LNCaP clone FGC (cell line): ENCODE measurements at regions not wholly inside any gene's neighbourhood (a gene's known extent, or its start where the extent isn't known, plus 50 kb on each side); places are given as distances from the start of the nearest gene placed in this dataset.

Source experiments
- DNase-seq: peaks from one replicate; pipeline ENCODE4 v3.0.0-alpha.2; 2011; ENCODE audit warnings: low read depth
- H3K4me3 ChIP-seq: 2 replicates; pipeline ENCODE4 v1.5.1; 2011; ENCODE audit warnings: mild to moderate bottlenecking, low read depth, low read length, control low read depth
- CTCF ChIP-seq: IDR thresholded peaks from 2 replicates; pipeline ENCODE4 v1.5.1; 2012; ENCODE audit warnings: mild to moderate bottlenecking; ENCODE audit not compliant: control insufficient read depth, insufficient read depth; ENCODE audit errors: extremely low read depth

- TF ChIP-seq CTCF: no peak
- H3K4me3 ChIP-seq: no peak overlapping the region
Measured at GRCh38 chr22:19574247-19574646, 50.0 kb upstream of the CLDN5 start.

DNA sequence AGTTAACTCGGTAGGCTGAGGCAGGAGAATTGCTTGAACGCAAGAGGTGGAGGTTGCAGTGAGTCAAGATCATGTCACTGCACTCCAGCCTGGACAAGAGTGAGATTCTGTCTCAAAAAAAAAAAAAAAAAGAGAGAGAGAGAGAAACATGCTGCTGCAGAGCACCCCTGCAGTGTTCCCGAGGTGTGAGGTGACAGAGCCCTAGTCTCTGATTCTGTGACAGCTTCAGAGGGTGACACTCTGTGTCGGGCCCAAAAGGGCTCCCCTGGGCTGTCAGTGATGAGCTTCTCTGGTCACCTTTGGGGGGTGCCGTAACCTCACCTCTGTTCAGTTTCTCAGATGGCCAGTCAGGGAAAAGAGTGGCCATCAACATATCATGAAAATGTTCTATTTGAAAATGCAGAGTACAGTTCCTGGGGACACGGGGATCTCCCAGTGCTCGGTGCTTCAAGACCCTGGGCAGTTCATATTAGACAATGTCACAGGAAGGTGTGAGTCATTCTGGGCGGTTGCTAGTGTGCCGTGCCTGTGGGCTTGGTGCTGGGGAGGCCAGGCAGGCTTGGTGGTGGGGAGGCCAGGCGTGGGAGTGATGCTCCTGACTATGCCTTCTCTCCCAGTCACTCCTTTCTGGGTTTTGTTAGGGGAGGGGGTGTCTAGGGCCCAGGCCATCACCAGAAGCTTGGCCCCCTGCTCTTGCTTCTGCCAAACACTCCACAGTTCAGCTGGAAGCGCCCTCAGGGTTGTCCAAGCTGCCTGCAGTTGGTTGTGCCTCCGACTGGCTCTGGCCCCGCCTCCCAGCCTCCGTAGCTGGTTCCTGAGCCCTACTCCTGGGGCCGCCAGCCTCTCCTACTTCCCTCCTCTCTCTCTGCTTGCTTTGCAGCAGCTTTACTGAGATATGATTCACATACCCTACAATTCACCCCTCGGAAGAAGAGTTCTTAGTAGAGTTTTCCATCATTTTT, 52.5 kb upstream of the CLDN5 start:
- H3K4me3 ChIP-seq: no peak overlapping the region
- no peak for DNase-seq
- no peak for TF ChIP-seq CTCF

More at GRCh38 chr22:19574247-19574646, 50.0 kb upstream of the CLDN5 start:
- no peak for DNase-seq

GRCh38 chr22:19577422-19577966, 53.3 kb upstream of the CLDN5 start:
- no peak for DNase-seq
- no peak for TF ChIP-seq CTCF
- no peak overlapping the region for H3K4me3 ChIP-seq

- no peak overlapping the region for H3K4me3 ChIP-seq
- no peak for DNase-seq
- no peak for TF ChIP-seq CTCF
Measured at GRCh38 chr22:19578180-19579004, 54.2 kb upstream of the CLDN5 start.

GRCh38 chr22:19579115-19579811, 55.1 kb upstream of the CLDN5 start:
- no peak for TF ChIP-seq CTCF
- no peak for DNase-seq
- H3K4me3 ChIP-seq: no peak overlapping the region

GRCh38 chr22:19579880-19580279, 55.7 kb upstream of the CLDN5 start:
- no peak overlapping the region for H3K4me3 ChIP-seq
- DNase-seq: no peak
- TF ChIP-seq CTCF: no peak
